CD4-positive, CD25-positive, alpha-beta regulatory T cell (primary cell): ENCODE measurements at regions not wholly inside any gene's neighbourhood (a gene's known extent, or its start where the extent isn't known, plus 50 kb on each side); places are given as distances from the start of the nearest gene placed in this dataset.

Experiments used
- ATAC-seq, 2 donors: fragments of 150-1000 bp; cut with Tn5 transposase; one replicate each; pipeline ENCODE4 v1.10.0; 2021; ENCODE audit warnings: low read depth in 2 of 2, moderate number of reproducible peaks in 2 of 2, moderate library complexity in 1 of 2
- DNase-seq, 3 donors: peaks; one replicate each; pipeline versions ENCODE4 v3.0.0 to v3.0.0-alpha.2; 2012 to 2022; ENCODE audit warnings: mixed read lengths in 1 of 3
- H3K27ac ChIP-seq: one replicate; pipeline ENCODE4 v1.7.0; 2013; ENCODE audit warnings: mild to moderate bottlenecking, low read length; ENCODE audit not compliant: insufficient read depth, poor library complexity, severe bottlenecking
- H3K27me3 ChIP-seq: one replicate; pipeline ENCODE4 v1.7.0; 2013; ENCODE audit warnings: low read length; ENCODE audit not compliant: control insufficient read depth, insufficient read depth
- H3K36me3 ChIP-seq: one replicate; pipeline ENCODE4 v1.7.0; 2013; ENCODE audit warnings: mild to moderate bottlenecking, low read length, moderate library complexity; ENCODE audit not compliant: control insufficient read depth, insufficient read depth
- H3K4me1 ChIP-seq: 2 replicates; pipeline ENCODE4 v1.7.0; 2013; ENCODE audit warnings: mild to moderate bottlenecking, low read length; ENCODE audit not compliant: insufficient read depth, control insufficient read depth, poor library complexity, severe bottlenecking
- H3K4me3 ChIP-seq: one replicate; pipeline ENCODE4 v1.7.0; 2013; ENCODE audit warnings: low read depth, mild to moderate bottlenecking, low read length, moderate library complexity
- H3K9me3 ChIP-seq, 2 experiments: 1 replicate in 1 of 2; 2 replicates in 1 of 2; pipeline ENCODE4 v1.7.0; 2013; ENCODE audit warnings: low read length in 2 of 2, mild to moderate bottlenecking in 1 of 2, moderate library complexity in 1 of 2; ENCODE audit not compliant: control insufficient read depth in 2 of 2
- H3K27ac Mint-ChIP-seq, 3 donors: one replicate each; pipeline ENCODE4 v1.8.0; 2020 to 2022; ENCODE audit warnings: mild to moderate bottlenecking in 3 of 3, mixed read lengths in 3 of 3, moderate library complexity in 2 of 3
- H3K27me3 Mint-ChIP-seq: one replicate; pipeline ENCODE4 v1.8.0; 2022; ENCODE audit warnings: mild to moderate bottlenecking, mixed read lengths
- H3K36me3 Mint-ChIP-seq: one replicate; pipeline ENCODE4 v1.8.0; 2020; ENCODE audit warnings: mixed read lengths
- H3K4me1 Mint-ChIP-seq, 4 donors: one replicate each; pipeline ENCODE4 v1.8.0; 2020 to 2022; ENCODE audit warnings: mixed read lengths in 4 of 4, mild to moderate bottlenecking in 1 of 4
- H3K4me3 Mint-ChIP-seq, 4 donors: one replicate each; pipeline ENCODE4 v1.8.0; 2020 to 2022; ENCODE audit warnings: mild to moderate bottlenecking in 4 of 4, mixed read lengths in 4 of 4, moderate library complexity in 3 of 4
- H3K9me3 Mint-ChIP-seq, 7 donors: one replicate each; pipeline ENCODE4 v1.8.0; 2020 to 2022; ENCODE audit warnings: mixed read lengths in 7 of 7, mild to moderate bottlenecking in 3 of 7, moderate library complexity in 2 of 7

- H3K36me3 Mint-ChIP-seq, result no peaks in the 10 kb centered on the region
Observed at GRCh38 chr10:76763376-76763775, 874.2 kb downstream of the KCNMA1 start.

DNA sequence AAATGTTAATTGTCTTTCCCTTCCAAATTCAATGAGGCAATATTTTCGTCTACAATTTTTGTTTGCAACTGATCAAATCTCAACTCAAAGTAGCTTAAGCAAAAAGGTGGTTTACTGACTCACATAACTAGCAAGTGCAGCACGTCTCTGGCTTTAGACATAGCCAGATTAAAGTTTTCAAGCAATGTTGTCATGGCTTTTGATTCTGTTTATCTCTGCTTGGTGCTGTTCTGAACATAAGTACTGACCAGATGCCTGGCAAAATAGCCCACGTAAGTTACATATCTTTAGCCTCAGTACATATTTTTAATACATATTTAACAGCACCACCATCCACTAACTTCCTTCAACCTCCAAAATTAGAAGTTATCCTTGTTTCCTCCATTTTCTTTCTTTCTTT is 877.9 kb downstream of the KCNMA1 start:
- no peak overlapping the region for H3K27ac ChIP-seq
- Mint-ChIP-seq H3K27me3 (no peaks in the 10 kb centered on the region), H3K9me3 (peaks cover 0 to 9% (median 5%) of the 10 kb centered on the region in 7 donors), H3K27ac (no peak overlapping the region), H3K4me3 (no peak overlapping the region), H3K4me1 (no peaks in the 10 kb centered on the region), H3K36me3 (no peaks in the 10 kb centered on the region)
- DNase-seq, result no peak
- no peaks in the 10 kb centered on the region for H3K36me3 ChIP-seq
- H3K4me1 ChIP-seq, result no peaks in the 10 kb centered on the region
- H3K9me3 ChIP-seq, result no peaks in the 10 kb centered on the region
- H3K27me3 ChIP-seq, result no peaks in the 10 kb centered on the region
- no peak overlapping the region for H3K4me3 ChIP-seq
- no peak for ATAC-seq

More at GRCh38 chr10:76763376-76763775, 874.2 kb downstream of the KCNMA1 start:
- H3K4me3 ChIP-seq, result no peak overlapping the region
- H3K27me3 Mint-ChIP-seq, result no peaks in the 10 kb centered on the region
- no peaks in the 10 kb centered on the region for H3K9me3 ChIP-seq
- H3K36me3 ChIP-seq, result no peaks in the 10 kb centered on the region
- no peaks in the 10 kb centered on the region for H3K27me3 ChIP-seq
- H3K4me1 ChIP-seq, result no peaks in the 10 kb centered on the region
- H3K4me3 Mint-ChIP-seq, result no peak overlapping the region
- ATAC-seq (no peak), DNase-seq (no peak)
- H3K9me3 Mint-ChIP-seq, result peaks cover 0 to 12% (median 5%) of the 10 kb centered on the region in 7 donors
- H3K4me1 Mint-ChIP-seq, result no peaks in the 10 kb centered on the region
- no peak overlapping the region for H3K27ac ChIP-seq
- no peak overlapping the region for H3K27ac Mint-ChIP-seq

GRCh38 chr10:76743169-76743568 is 894.4 kb downstream of the KCNMA1 start:
- Histone ChIP-seq H3K4me1 (no peaks in the 10 kb centered on the region), H3K27me3 (no peaks in the 10 kb centered on the region), H3K9me3 (no peaks in the 10 kb centered on the region), H3K4me3 (no peak overlapping the region), H3K27ac (no peak overlapping the region), H3K36me3 (no peaks in the 10 kb centered on the region)
- H3K36me3 Mint-ChIP-seq, result no peaks in the 10 kb centered on the region
- H3K27me3 Mint-ChIP-seq, result no peaks in the 10 kb centered on the region
- no peak overlapping the region for H3K4me3 Mint-ChIP-seq
- no peaks in the 10 kb centered on the region for H3K4me1 Mint-ChIP-seq
- DNase-seq (no peak), ATAC-seq (no peak)
- no peak overlapping the region for H3K27ac Mint-ChIP-seq
- H3K9me3 Mint-ChIP-seq, result peaks cover 0 to 8% (median 0%) of the 10 kb centered on the region in 7 donors

DNA sequence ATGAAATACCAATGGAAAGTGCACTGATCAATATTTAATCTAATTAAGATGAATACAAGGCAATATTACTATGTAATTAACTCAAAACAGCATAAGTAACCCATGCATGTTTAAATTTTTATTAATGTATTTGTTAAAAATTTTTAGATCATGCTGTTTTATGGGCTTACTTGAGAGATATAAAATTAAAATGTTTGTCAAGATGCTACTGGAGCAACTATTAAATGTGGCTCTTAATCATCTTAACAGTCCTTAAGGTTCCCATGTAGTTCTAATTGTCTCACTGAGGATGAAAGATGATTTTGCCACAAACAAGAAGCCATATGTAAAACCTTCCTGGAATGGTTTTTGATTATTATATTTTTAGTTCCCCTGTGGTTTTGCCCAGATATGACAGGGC is 897.1 kb downstream of the KCNMA1 start:
- H3K36me3 ChIP-seq, result no peaks in the 10 kb centered on the region
- no peaks in the 10 kb centered on the region for H3K27me3 Mint-ChIP-seq
- no peak overlapping the region for H3K27ac Mint-ChIP-seq

DNA sequence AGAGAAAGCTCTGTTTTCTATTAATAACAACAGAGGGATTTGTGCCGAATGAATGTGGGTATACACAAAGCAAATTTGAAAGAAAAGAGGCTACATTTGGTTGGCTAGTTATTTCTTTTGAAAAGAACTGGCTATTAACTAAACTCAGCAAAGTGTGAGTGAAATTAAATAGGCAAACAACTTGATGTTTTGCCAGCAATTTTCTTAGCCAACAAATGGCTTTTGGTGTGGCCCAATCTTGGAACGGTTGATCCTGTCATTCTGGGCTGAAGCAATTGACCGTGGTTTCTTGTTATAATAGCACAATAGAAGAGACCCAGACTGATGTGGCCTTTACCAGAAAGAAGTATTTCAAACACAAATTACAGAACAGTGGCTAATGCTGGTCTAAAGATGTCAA is 898.6 kb downstream of the KCNMA1 start:
- Mint-ChIP-seq H3K27me3 (no peaks in the 10 kb centered on the region), H3K4me3 (no peak overlapping the region), H3K9me3 (peaks cover 0 to 3% (median 2%) of the 10 kb centered on the region in 7 donors), H3K27ac (no peak overlapping the region), H3K36me3 (no peaks in the 10 kb centered on the region), H3K4me1 (peaks cover 0 to 3% (median 0%) of the 10 kb centered on the region in 4 donors)
- H3K36me3 ChIP-seq, result no peaks in the 10 kb centered on the region
- H3K27me3 ChIP-seq, result no peaks in the 10 kb centered on the region
- no peaks in the 10 kb centered on the region for H3K4me1 ChIP-seq
- H3K27ac ChIP-seq, result no peak overlapping the region
- ATAC-seq (no peak), DNase-seq (no peak)
- no peak overlapping the region for H3K4me3 ChIP-seq
- no peaks in the 10 kb centered on the region for H3K9me3 ChIP-seq

More for the DNA sequence above, 897.1 kb downstream of the KCNMA1 start:
- H3K4me1 Mint-ChIP-seq, result peaks cover 0 to 3% (median 0%) of the 10 kb centered on the region in 4 donors
- Histone ChIP-seq H3K27me3 (no peaks in the 10 kb centered on the region), H3K27ac (no peak overlapping the region), H3K4me3 (no peak overlapping the region), H3K9me3 (no peaks in the 10 kb centered on the region), H3K4me1 (no peaks in the 10 kb centered on the region)
- H3K36me3 Mint-ChIP-seq, result no peaks in the 10 kb centered on the region
- H3K4me3 Mint-ChIP-seq, result peak overlapping the region in 1 of 4 donors; percentile 21
- DNase-seq (no peak), ATAC-seq (no peak)
- H3K9me3 Mint-ChIP-seq, result peaks cover 0 to 3% (median 0%) of the 10 kb centered on the region in 7 donors

GRCh38 chr10:76736815-76737618 is 900.6 kb downstream of the KCNMA1 start:
- H3K27ac Mint-ChIP-seq, result peak overlapping the region in 1 of 3 donors; percentile 26
- ATAC-seq, result no peak

GRCh38 chr10:76736392-76736791 is 901.2 kb downstream of the KCNMA1 start:
- Histone ChIP-seq H3K36me3 (no peaks in the 10 kb centered on the region), H3K9me3 (peaks cover under 1 to 1% of the 10 kb centered on the region in 2 experiments), H3K27me3 (no peaks in the 10 kb centered on the region), H3K4me3 (no peak overlapping the region), H3K4me1 (no peaks in the 10 kb centered on the region), H3K27ac (no peak overlapping the region)
- ATAC-seq (no peak), DNase-seq (peak in 1 of 3 donors; percentile 40)
- H3K9me3 Mint-ChIP-seq, result peaks cover 0 to 9% (median 5%) of the 10 kb centered on the region in 7 donors
- peaks cover 0 to 3% (median 0%) of the 10 kb centered on the region in 4 donors for H3K4me1 Mint-ChIP-seq
- no peaks in the 10 kb centered on the region for H3K36me3 Mint-ChIP-seq
- H3K4me3 Mint-ChIP-seq, result no peak overlapping the region
- H3K27me3 Mint-ChIP-seq, result peaks cover 4% of the 10 kb centered on the region
- peak overlapping the region in 1 of 3 donors; percentile 74 for H3K27ac Mint-ChIP-seq

More at GRCh38 chr10:76736815-76737618, 900.6 kb downstream of the KCNMA1 start:
- Histone ChIP-seq H3K4me1 (no peaks in the 10 kb centered on the region), H3K27me3 (no peaks in the 10 kb centered on the region), H3K36me3 (no peaks in the 10 kb centered on the region), H3K27ac (no peak overlapping the region), H3K9me3 (no peaks in the 10 kb centered on the region), H3K4me3 (no peak overlapping the region)
- peaks cover 0 to 6% (median 3%) of the 10 kb centered on the region in 7 donors for H3K9me3 Mint-ChIP-seq
- H3K36me3 Mint-ChIP-seq, result no peaks in the 10 kb centered on the region
- peaks cover 0 to 3% (median 0%) of the 10 kb centered on the region in 4 donors for H3K4me1 Mint-ChIP-seq
- H3K4me3 Mint-ChIP-seq, result no peak overlapping the region
- DNase-seq, result no peak
- peaks cover 1% of the 10 kb centered on the region for H3K27me3 Mint-ChIP-seq

DNA sequence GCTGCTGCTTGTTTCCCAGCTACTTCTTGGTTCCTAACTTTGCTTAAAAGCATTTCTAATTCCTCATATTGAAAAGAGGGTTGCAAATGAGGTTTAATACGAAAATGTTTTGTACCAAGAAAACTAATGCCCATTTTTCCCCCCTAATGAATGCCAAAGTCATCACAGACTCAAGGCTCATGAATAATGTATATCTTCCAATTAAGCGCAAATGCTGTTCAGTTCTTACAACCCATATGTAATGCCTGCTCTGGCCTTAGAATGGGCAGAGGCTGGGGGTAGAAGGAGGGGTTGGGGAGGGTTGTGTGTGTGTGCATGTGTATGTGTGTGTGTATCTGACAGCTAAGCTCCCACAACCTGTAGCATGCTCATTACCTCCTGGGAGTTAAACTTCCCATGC is 901.7 kb downstream of the KCNMA1 start:
- no peak for ATAC-seq
- Histone ChIP-seq H3K4me1 (no peaks in the 10 kb centered on the region), H3K9me3 (peaks cover 1 to 4% of the 10 kb centered on the region in 2 experiments), H3K4me3 (no peak overlapping the region), H3K27ac (no peak overlapping the region), H3K27me3 (no peaks in the 10 kb centered on the region), H3K36me3 (no peaks in the 10 kb centered on the region)
- no peak for DNase-seq
- H3K27me3 Mint-ChIP-seq, result peaks cover 4% of the 10 kb centered on the region
- no peak overlapping the region for H3K4me3 Mint-ChIP-seq
- peaks cover 0 to 3% (median 0%) of the 10 kb centered on the region in 4 donors for H3K4me1 Mint-ChIP-seq
- peaks cover 0 to 10% (median 5%) of the 10 kb centered on the region in 7 donors for H3K9me3 Mint-ChIP-seq
- H3K27ac Mint-ChIP-seq, result peak overlapping the region in 1 of 3 donors; percentile 74
- no peaks in the 10 kb centered on the region for H3K36me3 Mint-ChIP-seq
